Spleen (tissue), 7 donors: ENCODE measurements at regions not wholly inside any gene's neighbourhood (a gene's known extent, or its start where the extent isn't known, plus 50 kb on each side); places are given as distances from the start of the nearest gene placed in this dataset.

Experiments
- POLR2A ChIP-seq, 3 donors: fragments of 450-650 bp; IDR thresholded peaks; one replicate each; pipeline ENCODE4 v1.5.1; 2017; ENCODE audit warnings: antibody characterized with exemption in 3 of 3, mild to moderate bottlenecking in 1 of 3
- POLR2AphosphoS5 ChIP-seq, 3 donors: sonication (generic); formaldehyde crosslinking; IDR thresholded peaks; one replicate each; pipeline ENCODE4 v1.5.1; 2017; ENCODE audit warnings: antibody characterized with exemption in 3 of 3
- TF ChIP-seq, protein P1 (sequence below), 11 experiments: fragments of 200-600 bp in 7 of 11; fragments of 450-650 bp in 4 of 11; sonication (generic) in 4 of 11; IDR thresholded peaks in 8 of 11; conservative IDR thresholded peaks in 3 of 11; 1 replicate in 7 of 11; 2 replicates in 4 of 11; pipeline versions ENCODE4 v1.4.0 to v1.8.0; 2016 to 2021; ENCODE audit warnings: antibody characterized with exemption in 11 of 11, inconsistent platforms in 4 of 11, mild to moderate bottlenecking in 1 of 11
- donor health status: DM: no; HTN: no; CAD: no; lungs with moderate emphysema.
- donor health status: DM: no; HTN: no; CAD: no.
- donor health status: DM: no; HTN: no; CAD: no.

DNA sequence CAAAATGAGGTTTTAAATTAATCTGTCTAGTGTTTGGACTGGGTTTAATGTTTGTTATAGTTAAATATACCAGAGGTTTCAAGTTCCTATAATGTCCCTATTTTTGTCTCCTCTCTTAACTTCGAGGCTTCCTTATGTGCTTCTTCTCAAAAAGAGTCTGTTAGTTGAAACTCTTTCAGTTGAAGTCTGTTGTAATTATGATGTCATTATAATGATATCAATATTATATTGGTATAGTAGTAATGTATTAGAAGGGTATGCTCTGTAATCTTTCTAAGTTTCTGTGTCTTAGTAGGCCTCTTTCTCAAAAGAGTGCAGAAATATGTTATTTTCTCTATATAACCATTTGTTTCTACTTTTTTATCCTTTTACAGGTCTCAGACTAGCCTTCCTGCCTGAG, 1148.0 kb downstream of the NSUN3 start:
- TF ChIP-seq, protein P1, sequence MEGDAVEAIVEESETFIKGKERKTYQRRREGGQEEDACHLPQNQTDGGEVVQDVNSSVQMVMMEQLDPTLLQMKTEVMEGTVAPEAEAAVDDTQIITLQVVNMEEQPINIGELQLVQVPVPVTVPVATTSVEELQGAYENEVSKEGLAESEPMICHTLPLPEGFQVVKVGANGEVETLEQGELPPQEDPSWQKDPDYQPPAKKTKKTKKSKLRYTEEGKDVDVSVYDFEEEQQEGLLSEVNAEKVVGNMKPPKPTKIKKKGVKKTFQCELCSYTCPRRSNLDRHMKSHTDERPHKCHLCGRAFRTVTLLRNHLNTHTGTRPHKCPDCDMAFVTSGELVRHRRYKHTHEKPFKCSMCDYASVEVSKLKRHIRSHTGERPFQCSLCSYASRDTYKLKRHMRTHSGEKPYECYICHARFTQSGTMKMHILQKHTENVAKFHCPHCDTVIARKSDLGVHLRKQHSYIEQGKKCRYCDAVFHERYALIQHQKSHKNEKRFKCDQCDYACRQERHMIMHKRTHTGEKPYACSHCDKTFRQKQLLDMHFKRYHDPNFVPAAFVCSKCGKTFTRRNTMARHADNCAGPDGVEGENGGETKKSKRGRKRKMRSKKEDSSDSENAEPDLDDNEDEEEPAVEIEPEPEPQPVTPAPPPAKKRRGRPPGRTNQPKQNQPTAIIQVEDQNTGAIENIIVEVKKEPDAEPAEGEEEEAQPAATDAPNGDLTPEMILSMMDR (IDR thresholded peaks at IDR 0.05 in 8 of 11, conservative IDR thresholded peaks at IDR 0.05 in 3 of 11), result no peak
- TF ChIP-seq POLR2A (IDR thresholded peaks at IDR 0.05) (no peak), POLR2AphosphoS5 (IDR thresholded peaks at IDR 0.05) (no peak)
